H9 (cell line): ENCODE measurements at regions not wholly inside any gene's neighbourhood (a gene's known extent, or its start where the extent isn't known, plus 50 kb on each side); places are given as distances from the start of the nearest gene placed in this dataset.

ENCODE experiments used
- DNase-seq: peaks from one replicate; pipeline ENCODE4 v3.0.0-alpha.2; 2017
- H2AFZ ChIP-seq: one replicate; pipeline ENCODE4 v1.6.1; 2013; ENCODE audit warnings: mild to moderate bottlenecking, low read length, control low read depth, moderate library complexity
- H2AK5ac ChIP-seq: 2 replicates; pipeline ENCODE4 v1.6.1; 2013; ENCODE audit warnings: low read length, control low read depth, mixed read lengths; ENCODE audit not compliant: insufficient read length
- H2BK120ac ChIP-seq: one replicate; pipeline ENCODE4 v1.6.1; 2013; ENCODE audit warnings: low read depth, mild to moderate bottlenecking, low read length, control low read depth, inconsistent platforms; ENCODE audit not compliant: poor library complexity, severe bottlenecking
- H2BK12ac ChIP-seq: 2 replicates; pipeline ENCODE4 v1.6.1; 2013; ENCODE audit warnings: low read length, control low read depth, mixed read lengths, low read depth; ENCODE audit not compliant: insufficient read length
- H2BK15ac ChIP-seq: 2 replicates; pipeline ENCODE4 v1.6.1; 2013; ENCODE audit warnings: low read depth, low read length, control low read depth
- H2BK20ac ChIP-seq: one replicate; pipeline ENCODE4 v1.6.1; 2013; ENCODE audit warnings: low read depth, mild to moderate bottlenecking, low read length, control low read depth, inconsistent platforms; ENCODE audit not compliant: poor library complexity, severe bottlenecking
- H2BK5ac ChIP-seq: 2 replicates; pipeline ENCODE4 v1.6.1; 2013; ENCODE audit warnings: low read length, control low read depth, mixed read lengths; ENCODE audit not compliant: insufficient read length
- H3K14ac ChIP-seq: 2 replicates; pipeline ENCODE4 v1.6.1; 2013; ENCODE audit warnings: low read length, control low read depth; ENCODE audit not compliant: insufficient read depth
- H3K18ac ChIP-seq: 2 replicates; pipeline ENCODE4 v1.6.1; 2013; ENCODE audit warnings: low read depth, mild to moderate bottlenecking, mixed read lengths, low read length, control low read depth; ENCODE audit not compliant: insufficient read length
- H3K23ac ChIP-seq: 2 replicates; pipeline ENCODE4 v1.6.1; 2013; ENCODE audit warnings: low read length, control low read depth, mixed read lengths, low read depth; ENCODE audit not compliant: insufficient read length
- H3K23me2 ChIP-seq: 2 replicates; pipeline ENCODE4 v1.6.1; 2013; ENCODE audit warnings: low read depth, mild to moderate bottlenecking, mixed read lengths, low read length, control low read depth; ENCODE audit not compliant: insufficient read length, poor library complexity, severe bottlenecking
- H3K27ac ChIP-seq: 2 replicates; pipeline ENCODE4 v1.5.1; 2013; ENCODE audit warnings: low read length, control low read depth, mixed read lengths, low read depth; ENCODE audit not compliant: insufficient read length
- H3K27me3 ChIP-seq: 2 replicates; pipeline ENCODE4 v1.6.1; 2013; ENCODE audit warnings: low read length, control low read depth, inconsistent platforms; ENCODE audit not compliant: insufficient read depth
- H3K4ac ChIP-seq: 2 replicates; pipeline ENCODE4 v1.6.1; 2013; ENCODE audit warnings: low read depth, mild to moderate bottlenecking, control low read depth, inconsistent platforms, low read length, moderate library complexity
- H3K4me1 ChIP-seq: 2 replicates; pipeline ENCODE4 v1.6.1; 2013; ENCODE audit warnings: low read length, control low read depth, inconsistent platforms; ENCODE audit not compliant: insufficient read depth
- H3K4me2 ChIP-seq: 2 replicates; pipeline ENCODE4 v1.6.1; 2013; ENCODE audit warnings: low read length, control low read depth, mixed read lengths; ENCODE audit not compliant: insufficient read length, insufficient read depth
- H3K56ac ChIP-seq: 2 replicates; pipeline ENCODE4 v1.6.1; 2013; ENCODE audit warnings: low read depth, mild to moderate bottlenecking, mixed read lengths, low read length, control low read depth; ENCODE audit not compliant: insufficient read length
- H3K79me1 ChIP-seq: 2 replicates; pipeline ENCODE4 v1.6.1; 2013; ENCODE audit warnings: low read depth, mild to moderate bottlenecking, moderate library complexity, low read length, control low read depth, inconsistent platforms; ENCODE audit not compliant: insufficient read depth, poor library complexity, severe bottlenecking
- H3K79me2 ChIP-seq: 2 replicates; pipeline ENCODE4 v1.6.1; 2013; ENCODE audit warnings: low read length, control low read depth, inconsistent platforms; ENCODE audit not compliant: insufficient read depth
- H3K9ac ChIP-seq: 2 replicates; pipeline ENCODE4 v1.6.1; 2013; ENCODE audit warnings: low read length, control low read depth, mixed read lengths; ENCODE audit not compliant: insufficient read length; ENCODE audit errors: extremely low read depth
- H3K9me3 ChIP-seq: one replicate; pipeline ENCODE4 v1.6.1; 2013; ENCODE audit warnings: low read depth, low read length, inconsistent platforms; ENCODE audit not compliant: control insufficient read depth
- H3T11ph ChIP-seq: one replicate; pipeline ENCODE4 v1.6.1; 2013; ENCODE audit warnings: mild to moderate bottlenecking, low read length, control low read depth, inconsistent platforms
- H4K20me1 ChIP-seq: one replicate; pipeline ENCODE4 v1.6.1; 2013; ENCODE audit not compliant: control insufficient read depth, insufficient read length, insufficient read depth
- H4K5ac ChIP-seq: 2 replicates; pipeline ENCODE4 v1.6.1; 2013; ENCODE audit warnings: low read depth, mild to moderate bottlenecking, mixed read lengths, low read length, control low read depth; ENCODE audit not compliant: insufficient read length
- H4K8ac ChIP-seq: replicated peaks from 2 replicates; pipeline ENCODE4 v1.6.1; 2013; ENCODE audit warnings: low read length, control low read depth, mixed read lengths, low read depth; ENCODE audit not compliant: insufficient read length
- H4K91ac ChIP-seq: 2 replicates; pipeline ENCODE4 v1.6.1; 2013; ENCODE audit warnings: low read depth, mild to moderate bottlenecking, moderate library complexity, mixed read lengths, low read length, control low read depth; ENCODE audit not compliant: insufficient read length
- H3K27ac Mint-ChIP-seq, 3 experiments: 2 replicates in 2 of 3; 3 replicates in 1 of 3; pipeline ENCODE4 v1.8.0; 2020 to 2021; ENCODE audit warnings: mixed read lengths in 3 of 3, mild to moderate bottlenecking in 1 of 3, moderate library complexity in 1 of 3
- H3K27me3 Mint-ChIP-seq: 2 replicates; pipeline ENCODE4 v1.8.0; 2021; ENCODE audit warnings: low read depth, mild to moderate bottlenecking, moderate library complexity, mixed read lengths
- H3K36me3 Mint-ChIP-seq, 3 experiments: 2 replicates in 2 of 3; 3 replicates in 1 of 3; pipeline ENCODE4 v1.8.0; 2020 to 2021; ENCODE audit warnings: low read depth in 3 of 3, mixed read lengths in 3 of 3; ENCODE audit not compliant: insufficient read depth in 1 of 3
- H3K4me1 Mint-ChIP-seq, 2 experiments: 2 replicates each; pipeline ENCODE4 v1.8.0; 2020; ENCODE audit warnings: mixed read lengths in 2 of 2
- H3K4me3 Mint-ChIP-seq, 2 experiments: 2 replicates in 1 of 2; 3 replicates in 1 of 2; pipeline ENCODE4 v1.8.0; 2020 to 2021; ENCODE audit warnings: mild to moderate bottlenecking in 2 of 2, mixed read lengths in 2 of 2, moderate library complexity in 1 of 2
- H3K9me3 Mint-ChIP-seq, 2 experiments: 2 replicates in 1 of 2; 3 replicates in 1 of 2; pipeline ENCODE4 v1.8.0; 2020; ENCODE audit warnings: mild to moderate bottlenecking in 2 of 2, mixed read lengths in 2 of 2, moderate library complexity in 1 of 2
- WGBS: extraction: QIAGEN DNeasy Blood & Tissue Kit; methylation state at CpG from one replicate; pipeline ENCODE4 v1.1.7; 2013; ENCODE audit warnings: missing lambda C conversion rate, low lambda C conversion rate, mixed read lengths; ENCODE audit not compliant: insufficient read length; ENCODE audit errors: extremely low coverage; 5-methylcytosine and 5-hydroxymethylcytosine counted together
- TF ChIP-seq, protein P1 (sequence below): fragments of 200-600 bp; sonication (generic); conservative IDR thresholded peaks from 3 replicates; pipeline ENCODE4 v1.8.0; 2021; ENCODE audit warnings: antibody characterized with exemption, mild to moderate bottlenecking

- no peak overlapping the region for H3K27ac Mint-ChIP-seq
- Histone ChIP-seq H3K18ac (no peak overlapping the region), H4K91ac (no peak overlapping the region), H3K79me2 (no peaks in the 10 kb centered on the region), H4K20me1 (no peaks in the 10 kb centered on the region), H3K56ac (no peak overlapping the region), H2AK5ac (no peak overlapping the region), H2BK12ac (no peak overlapping the region), H3K4me1 (no peaks in the 10 kb centered on the region), H2AFZ (no peak overlapping the region), H3K14ac (no peak overlapping the region), H3T11ph (no peak overlapping the region), H3K27ac (no peak overlapping the region), H2BK20ac (no peak overlapping the region), H3K27me3 (no peaks in the 10 kb centered on the region), H4K8ac (no peak overlapping the region), H2BK120ac (no peak overlapping the region), H3K23me2 (no peaks in the 10 kb centered on the region), H2BK15ac (no peak overlapping the region), H4K5ac (no peak overlapping the region), H3K4ac (no peak overlapping the region), H2BK5ac (no peak overlapping the region), H3K23ac (no peak overlapping the region), H3K79me1 (no peaks in the 10 kb centered on the region), H3K4me2 (no peak overlapping the region), H3K9me3 (no peaks in the 10 kb centered on the region), H3K9ac (no peak overlapping the region)
- TF ChIP-seq, protein P1, sequence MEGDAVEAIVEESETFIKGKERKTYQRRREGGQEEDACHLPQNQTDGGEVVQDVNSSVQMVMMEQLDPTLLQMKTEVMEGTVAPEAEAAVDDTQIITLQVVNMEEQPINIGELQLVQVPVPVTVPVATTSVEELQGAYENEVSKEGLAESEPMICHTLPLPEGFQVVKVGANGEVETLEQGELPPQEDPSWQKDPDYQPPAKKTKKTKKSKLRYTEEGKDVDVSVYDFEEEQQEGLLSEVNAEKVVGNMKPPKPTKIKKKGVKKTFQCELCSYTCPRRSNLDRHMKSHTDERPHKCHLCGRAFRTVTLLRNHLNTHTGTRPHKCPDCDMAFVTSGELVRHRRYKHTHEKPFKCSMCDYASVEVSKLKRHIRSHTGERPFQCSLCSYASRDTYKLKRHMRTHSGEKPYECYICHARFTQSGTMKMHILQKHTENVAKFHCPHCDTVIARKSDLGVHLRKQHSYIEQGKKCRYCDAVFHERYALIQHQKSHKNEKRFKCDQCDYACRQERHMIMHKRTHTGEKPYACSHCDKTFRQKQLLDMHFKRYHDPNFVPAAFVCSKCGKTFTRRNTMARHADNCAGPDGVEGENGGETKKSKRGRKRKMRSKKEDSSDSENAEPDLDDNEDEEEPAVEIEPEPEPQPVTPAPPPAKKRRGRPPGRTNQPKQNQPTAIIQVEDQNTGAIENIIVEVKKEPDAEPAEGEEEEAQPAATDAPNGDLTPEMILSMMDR: no peak
- H3K27me3 Mint-ChIP-seq: no peaks in the 10 kb centered on the region
- no peak overlapping the region for H3K4me3 Mint-ChIP-seq
- DNase-seq: no peak
- peaks cover 3 to 5% of the 10 kb centered on the region in 2 experiments; a peak in 2 of 4 replicates for H3K4me1 Mint-ChIP-seq
- no CpG with 5 or more reads among the region's 6 CpGs for WGBS
- H3K36me3 Mint-ChIP-seq: no peaks in the 10 kb centered on the region
- peaks cover 0 to 4% of the 10 kb centered on the region in 2 experiments; a peak in 1 of 5 replicates for H3K9me3 Mint-ChIP-seq
Observed at GRCh38 chr2:157122776-157123175, 134.7 kb upstream of the GALNT5 start.
